Activated T-cell treated with anti-CD3 and anti-CD28 coated beads, Interleukin-2, amount 50 U/mL, for 1 hour (primary cell): ENCODE measurements at regions not wholly inside any gene's neighbourhood (a gene's known extent, or its start where the extent isn't known, plus 50 kb on each side); places are given as distances from the start of the nearest gene placed in this dataset.
"Not testable (repeated sequence)": the region's sequence is repeated elsewhere in the genome, so short reads cannot be mapped to it uniquely, and the experiment has no call there.

Experiments used
- DNase-seq: peaks from one replicate; pipeline ENCODE4 v3.0.0-alpha.2; 2020

- DNase-seq: no peak
These were observed 165.7 kb downstream of the ERMARD start for GRCh38 chr6:169917153-169917552.

- no peak for DNase-seq
These were observed 164.5 kb downstream of the ERMARD start for GRCh38 chr6:169915769-169916550.

GRCh38 chr6:169913745-169914144 lies 162.3 kb downstream of the ERMARD start:
- not testable (repeated sequence) for DNase-seq

GRCh38 chr6:169913096-169913638 lies 161.7 kb downstream of the ERMARD start:
- no peak for DNase-seq

GRCh38 chr6:169912266-169913095 lies 161.1 kb downstream of the ERMARD start:
- no peak for DNase-seq

- DNase-seq: no peak
These were observed 160.1 kb downstream of the ERMARD start for GRCh38 chr6:169911264-169912263.

GRCh38 chr6:169909113-169909512 lies 157.7 kb downstream of the ERMARD start:
- DNase-seq: no peak

- no peak for DNase-seq
These were observed 157.0 kb downstream of the ERMARD start for GRCh38 chr6:169908403-169908933.

- no peak for DNase-seq
These were observed 156.1 kb downstream of the ERMARD start for GRCh38 chr6:169907419-169908115.

GRCh38 chr6:169906688-169907418 lies 155.4 kb downstream of the ERMARD start:
- DNase-seq: no peak

- no peak for DNase-seq
These were observed 154.7 kb downstream of the ERMARD start for GRCh38 chr6:169906004-169906687.

GRCh38 chr6:169905041-169905807 lies 153.8 kb downstream of the ERMARD start:
- no peak for DNase-seq

- no peak for DNase-seq
These were observed 152.9 kb downstream of the ERMARD start for GRCh38 chr6:169904051-169904922.

- DNase-seq: no peak
These were observed 151.7 kb downstream of the ERMARD start for GRCh38 chr6:169903122-169903521.

- no peak for DNase-seq
These were observed 151.2 kb downstream of the ERMARD start for GRCh38 chr6:169902604-169903003.

- no peak for DNase-seq
These were observed 150.6 kb downstream of the ERMARD start for GRCh38 chr6:169902070-169902469.

- no peak for DNase-seq
These were observed 148.2 kb downstream of the ERMARD start for GRCh38 chr6:169899481-169900145.
